GM23338 (cell line): ENCODE measurements at regions not wholly inside any gene's neighbourhood (a gene's known extent, or its start where the extent isn't known, plus 50 kb on each side); places are given as distances from the start of the nearest gene placed in this dataset.

Experiments used
- ATAC-seq: fragments of 200-7000 bp; cut with Tn5 transposase; 3 replicates; pipeline ENCODE4 v1.9.1; 2020
- DNase-seq: peaks from one replicate; pipeline ENCODE4 v3.0.0-alpha.2; 2015; ENCODE audit warnings: low spot score
- H2AFZ ChIP-seq: fragments of 200-600 bp; sonication (generic); 2 replicates; pipeline ENCODE4 v1.8.0; 2016; ENCODE audit warnings: antibody characterized with exemption, mild to moderate bottlenecking, moderate library complexity
- H3F3A ChIP-seq: fragments of 200-600 bp; sonication (generic); replicated peaks from 2 replicates; pipeline ENCODE4 v1.8.0; 2017; ENCODE audit warnings: antibody characterized with exemption, mixed run types, low read depth
- H3K27ac ChIP-seq: fragments of 200-600 bp; sonication (generic); 2 replicates; pipeline ENCODE4 v1.6.1; 2016; ENCODE audit warnings: low read depth
- H3K27me3 ChIP-seq: fragments of 200-600 bp; sonication (generic); 2 replicates; pipeline ENCODE4 v1.8.0; 2016; ENCODE audit warnings: mild to moderate bottlenecking, mixed run types, moderate library complexity; ENCODE audit not compliant: insufficient read depth
- H3K36me3 ChIP-seq: fragments of 200-600 bp; sonication (generic); 2 replicates; pipeline ENCODE4 v1.8.0; 2016; ENCODE audit warnings: mild to moderate bottlenecking; ENCODE audit not compliant: insufficient read depth
- H3K4me1 ChIP-seq: fragments of 200-600 bp; sonication (generic); 2 replicates; pipeline ENCODE4 v1.8.0; 2016; ENCODE audit warnings: mild to moderate bottlenecking, moderate library complexity; ENCODE audit not compliant: insufficient read depth
- H3K4me2 ChIP-seq: fragments of 200-600 bp; sonication (generic); 2 replicates; pipeline ENCODE4 v1.7.1; 2017; ENCODE audit warnings: mixed run types
- H3K4me3 ChIP-seq: fragments of 200-600 bp; sonication (generic); 2 replicates; pipeline ENCODE4 v1.6.1; 2016; ENCODE audit warnings: mixed run types
- H3K79me2 ChIP-seq: fragments of 200-600 bp; sonication (generic); replicated peaks from 2 replicates; pipeline ENCODE4 v1.8.0; 2017; ENCODE audit warnings: mild to moderate bottlenecking; ENCODE audit not compliant: insufficient read depth
- H3K9me2 ChIP-seq: fragments of 200-600 bp; sonication (generic); 2 replicates; pipeline ENCODE4 v1.8.0; 2017; ENCODE audit not compliant: insufficient read depth
- H4K20me1 ChIP-seq: fragments of 200-600 bp; sonication (generic); replicated peaks from 2 replicates; pipeline ENCODE4 v1.8.0; 2017; ENCODE audit warnings: mild to moderate bottlenecking; ENCODE audit not compliant: insufficient read depth
- H3K27ac Mint-ChIP-seq: 2 replicates; pipeline ENCODE4 v1.8.0; 2020; ENCODE audit warnings: inconsistent platforms, mild to moderate bottlenecking, moderate library complexity, mixed read lengths
- H3K27me3 Mint-ChIP-seq: 3 replicates; pipeline ENCODE4 v1.8.0; 2022; ENCODE audit warnings: low read depth, mild to moderate bottlenecking, moderate library complexity, mixed read lengths, inconsistent platforms; ENCODE audit not compliant: insufficient read depth, poor library complexity
- H3K36me3 Mint-ChIP-seq: 3 replicates; pipeline ENCODE4 v1.8.0; 2021; ENCODE audit warnings: low read depth, mild to moderate bottlenecking, inconsistent platforms, moderate library complexity, mixed read lengths
- H3K4me1 Mint-ChIP-seq: 3 replicates; pipeline ENCODE4 v1.8.0; 2020; ENCODE audit warnings: mild to moderate bottlenecking, inconsistent platforms, mixed read lengths
- H3K4me3 Mint-ChIP-seq: 3 replicates; pipeline ENCODE4 v1.8.0; 2021; ENCODE audit warnings: moderate library complexity, mild to moderate bottlenecking, inconsistent platforms, mixed read lengths
- H3K9me3 Mint-ChIP-seq: 3 replicates; pipeline ENCODE4 v1.8.0; 2020; ENCODE audit warnings: moderate library complexity, mild to moderate bottlenecking, inconsistent platforms, mixed read lengths
- EZH2 ChIP-seq: fragments of 200-600 bp; sonication (generic); IDR thresholded peaks from one replicate; pipeline ENCODE4 v1.8.0; 2017; ENCODE audit warnings: antibody characterized with exemption, mild to moderate bottlenecking, low read depth; ENCODE audit not compliant: unreplicated experiment
- POLR2AphosphoS5 ChIP-seq: IDR thresholded peaks from 2 replicates; pipeline ENCODE4 v1.6.1; 2016; ENCODE audit warnings: antibody characterized with exemption, low read depth
- STAT1 ChIP-seq: IDR thresholded peaks from one replicate; pipeline ENCODE4 v1.6.1; 2016; ENCODE audit warnings: antibody characterized with exemption; ENCODE audit not compliant: unreplicated experiment
- ZNF114 ChIP-seq: fragments of 250-450 bp; sonication (Bioruptor Pico); IDR thresholded peaks from 2 replicates; pipeline ENCODE4 v1.5.0; 2020; ENCODE audit warnings: mild to moderate bottlenecking, moderate library complexity
- ZNF331 ChIP-seq: fragments of 250-450 bp; sonication (Bioruptor Pico); IDR thresholded peaks from 2 replicates; pipeline ENCODE4 v1.5.0; 2020; ENCODE audit warnings: low read depth, mild to moderate bottlenecking, moderate library complexity
- TF ChIP-seq, protein P1 (sequence below), 2 experiments: fragments of 200-600 bp in 1 of 2; sonication (generic) in 1 of 2; conservative IDR thresholded peaks; 2 replicates each; pipeline versions ENCODE4 v1.5.1 to v1.6.1; 2016 to 2017; ENCODE audit warnings: antibody characterized with exemption in 2 of 2, low read depth in 2 of 2, mild to moderate bottlenecking in 2 of 2, moderate library complexity in 1 of 2
- TF ChIP-seq, protein P2 (sequence below): IDR thresholded peaks from one replicate; pipeline ENCODE4 v1.6.1; 2018; ENCODE audit warnings: antibody characterized with exemption; ENCODE audit not compliant: unreplicated experiment

DNA sequence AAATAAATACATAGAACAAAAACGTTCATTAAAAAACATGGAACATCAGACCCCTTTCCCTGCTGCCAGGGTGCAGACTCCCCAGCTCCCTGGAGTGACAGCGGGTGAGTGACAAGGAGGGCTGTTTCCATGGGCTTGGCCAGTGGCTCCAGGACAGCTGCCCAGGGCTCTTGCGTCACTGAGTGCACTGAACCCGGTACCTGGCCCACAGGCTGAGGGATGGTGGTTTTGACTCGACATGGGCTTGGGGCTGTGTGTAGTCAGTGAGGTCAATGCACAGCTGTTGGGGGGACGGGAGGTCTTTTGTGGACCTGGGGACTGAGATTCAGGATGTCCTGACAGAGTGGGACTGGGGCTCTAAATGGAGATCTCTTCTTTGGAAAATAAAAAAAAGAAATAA lies 142.1 kb upstream of the B3GAT1 start:
- no peaks in the 10 kb centered on the region for H3K4me1 ChIP-seq
- H2AFZ ChIP-seq: no peak overlapping the region
- H3K9me2 ChIP-seq: 0 out of 2 replicates have a peak, but pooled peaks cover 4% of the 10 kb centered on the region
- H3K27me3 Mint-ChIP-seq: peaks cover 12% of the 10 kb centered on the region
- no peak overlapping the region for H3K27ac ChIP-seq
- H4K20me1 ChIP-seq: no peaks in the 10 kb centered on the region
- H3K9me3 Mint-ChIP-seq: peaks cover 6% of the 10 kb centered on the region; the same call in 2 of the 3 replicates
- H3K27me3 ChIP-seq: no peaks in the 10 kb centered on the region
- H3K4me1 Mint-ChIP-seq: 0 out of 3 replicates have a peak, but pooled peaks cover 2% of the 10 kb centered on the region
- no peaks in the 10 kb centered on the region for H3K79me2 ChIP-seq
- DNase-seq: no peak
- no peaks in the 10 kb centered on the region for H3K36me3 ChIP-seq
- no peak for TF ChIP-seq POLR2AphosphoS5
- no peak overlapping the region for H3K4me3 ChIP-seq
- H3K36me3 Mint-ChIP-seq: no peaks in the 10 kb centered on the region
- H3F3A ChIP-seq: no peaks in the 10 kb centered on the region
- no peak for ATAC-seq
- no peak overlapping the region for H3K27ac Mint-ChIP-seq
- H3K4me2 ChIP-seq: no peak overlapping the region
- no peak overlapping the region for H3K4me3 Mint-ChIP-seq

DNA sequence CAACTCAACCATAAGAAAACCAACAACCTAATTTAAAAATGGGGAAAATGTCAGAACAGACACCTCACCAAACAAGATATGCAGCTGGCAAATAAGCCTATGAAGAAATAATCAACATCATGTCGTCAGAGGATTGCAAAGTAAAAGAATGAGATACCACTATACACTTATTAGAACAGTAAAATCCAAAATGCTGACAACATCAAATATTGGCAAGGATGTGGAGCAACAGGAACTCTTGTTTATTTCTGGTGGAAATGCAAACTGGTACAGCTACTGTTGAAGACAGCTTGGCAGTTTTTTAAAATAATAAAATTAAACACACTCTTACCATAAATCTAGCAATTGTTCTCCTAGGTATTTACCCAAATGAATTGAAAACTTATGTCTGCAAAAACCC lies 140.7 kb upstream of the B3GAT1 start:
- H3K4me1 Mint-ChIP-seq: no peaks in the 10 kb centered on the region
- no peaks in the 10 kb centered on the region for H3K36me3 Mint-ChIP-seq
- H3K27ac Mint-ChIP-seq: no peak overlapping the region
- Histone ChIP-seq H3K27me3 (no peaks in the 10 kb centered on the region), H3K4me1 (no peaks in the 10 kb centered on the region), H3K4me2 (no peak overlapping the region), H4K20me1 (no peaks in the 10 kb centered on the region), H3K36me3 (no peaks in the 10 kb centered on the region), H2AFZ (no peak overlapping the region), H3K79me2 (no peaks in the 10 kb centered on the region), H3K4me3 (no peak overlapping the region), H3F3A (no peaks in the 10 kb centered on the region), H3K27ac (no peak overlapping the region), H3K9me2 (0 out of 2 replicates have a peak, but pooled peaks cover 4% of the 10 kb centered on the region)
- DNase-seq (no peak), ATAC-seq (no peak)
- H3K4me3 Mint-ChIP-seq: no peak overlapping the region
- peaks cover 11% of the 10 kb centered on the region for H3K27me3 Mint-ChIP-seq
- TF ChIP-seq ZNF331 (CRISPR knock-in tag) (no peak), STAT1 (no peak)
- TF ChIP-seq, protein P1, sequence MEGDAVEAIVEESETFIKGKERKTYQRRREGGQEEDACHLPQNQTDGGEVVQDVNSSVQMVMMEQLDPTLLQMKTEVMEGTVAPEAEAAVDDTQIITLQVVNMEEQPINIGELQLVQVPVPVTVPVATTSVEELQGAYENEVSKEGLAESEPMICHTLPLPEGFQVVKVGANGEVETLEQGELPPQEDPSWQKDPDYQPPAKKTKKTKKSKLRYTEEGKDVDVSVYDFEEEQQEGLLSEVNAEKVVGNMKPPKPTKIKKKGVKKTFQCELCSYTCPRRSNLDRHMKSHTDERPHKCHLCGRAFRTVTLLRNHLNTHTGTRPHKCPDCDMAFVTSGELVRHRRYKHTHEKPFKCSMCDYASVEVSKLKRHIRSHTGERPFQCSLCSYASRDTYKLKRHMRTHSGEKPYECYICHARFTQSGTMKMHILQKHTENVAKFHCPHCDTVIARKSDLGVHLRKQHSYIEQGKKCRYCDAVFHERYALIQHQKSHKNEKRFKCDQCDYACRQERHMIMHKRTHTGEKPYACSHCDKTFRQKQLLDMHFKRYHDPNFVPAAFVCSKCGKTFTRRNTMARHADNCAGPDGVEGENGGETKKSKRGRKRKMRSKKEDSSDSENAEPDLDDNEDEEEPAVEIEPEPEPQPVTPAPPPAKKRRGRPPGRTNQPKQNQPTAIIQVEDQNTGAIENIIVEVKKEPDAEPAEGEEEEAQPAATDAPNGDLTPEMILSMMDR (conservative IDR thresholded peaks at IDR 0.05; ENCODE audit: low read depth in 2 of 2): no peak
- peaks cover 6% of the 10 kb centered on the region; the same call in 2 of the 3 replicates for H3K9me3 Mint-ChIP-seq

DNA sequence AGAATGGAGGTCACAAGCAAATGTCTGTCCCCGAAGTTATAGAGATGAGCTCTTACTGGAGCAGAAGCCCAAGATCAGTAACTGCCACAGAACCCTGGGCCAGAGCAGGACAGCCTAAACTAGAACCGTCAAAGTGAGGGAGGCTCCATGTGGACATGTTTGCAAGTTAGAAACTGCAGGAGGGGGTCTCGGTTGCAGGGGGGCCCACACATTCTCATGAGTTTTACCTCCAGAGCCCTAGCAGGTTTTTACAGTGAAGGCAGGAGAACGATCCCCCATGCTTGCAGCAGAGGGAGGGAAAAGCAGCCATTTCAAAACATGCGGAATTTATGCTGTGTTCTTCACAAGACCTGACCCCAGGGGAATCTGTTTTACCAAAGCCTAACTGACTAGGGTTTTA lies 133.5 kb upstream of the B3GAT1 start:
- ATAC-seq (no peak), DNase-seq (no peak)
- Histone ChIP-seq H3F3A (no peaks in the 10 kb centered on the region), H2AFZ (no peak overlapping the region), H3K4me1 (no peaks in the 10 kb centered on the region), H3K36me3 (no peaks in the 10 kb centered on the region), H3K4me2 (no peak overlapping the region), H3K9me2 (0 out of 2 replicates have a peak, but pooled peaks cover 3% of the 10 kb centered on the region), H3K27ac (no peak overlapping the region), H3K79me2 (no peaks in the 10 kb centered on the region), H3K4me3 (no peak overlapping the region), H4K20me1 (no peaks in the 10 kb centered on the region), H3K27me3 (no peaks in the 10 kb centered on the region)
- H3K27me3 Mint-ChIP-seq: peaks cover 3% of the 10 kb centered on the region
- H3K9me3 Mint-ChIP-seq: peaks cover 8% of the 10 kb centered on the region; the same call in 2 of the 3 replicates
- no peak overlapping the region for H3K27ac Mint-ChIP-seq
- no peak overlapping the region for H3K4me3 Mint-ChIP-seq
- H3K4me1 Mint-ChIP-seq: peaks cover 11% of the 10 kb centered on the region; the same call in 2 of the 3 replicates
- H3K36me3 Mint-ChIP-seq: no peaks in the 10 kb centered on the region
- TF ChIP-seq ZNF331 (CRISPR knock-in tag) (no peak), POLR2AphosphoS5 (no peak), STAT1 (no peak), ZNF114 (CRISPR knock-in tag) (no peak), EZH2 (no peak)
- TF ChIP-seq, protein P2, sequence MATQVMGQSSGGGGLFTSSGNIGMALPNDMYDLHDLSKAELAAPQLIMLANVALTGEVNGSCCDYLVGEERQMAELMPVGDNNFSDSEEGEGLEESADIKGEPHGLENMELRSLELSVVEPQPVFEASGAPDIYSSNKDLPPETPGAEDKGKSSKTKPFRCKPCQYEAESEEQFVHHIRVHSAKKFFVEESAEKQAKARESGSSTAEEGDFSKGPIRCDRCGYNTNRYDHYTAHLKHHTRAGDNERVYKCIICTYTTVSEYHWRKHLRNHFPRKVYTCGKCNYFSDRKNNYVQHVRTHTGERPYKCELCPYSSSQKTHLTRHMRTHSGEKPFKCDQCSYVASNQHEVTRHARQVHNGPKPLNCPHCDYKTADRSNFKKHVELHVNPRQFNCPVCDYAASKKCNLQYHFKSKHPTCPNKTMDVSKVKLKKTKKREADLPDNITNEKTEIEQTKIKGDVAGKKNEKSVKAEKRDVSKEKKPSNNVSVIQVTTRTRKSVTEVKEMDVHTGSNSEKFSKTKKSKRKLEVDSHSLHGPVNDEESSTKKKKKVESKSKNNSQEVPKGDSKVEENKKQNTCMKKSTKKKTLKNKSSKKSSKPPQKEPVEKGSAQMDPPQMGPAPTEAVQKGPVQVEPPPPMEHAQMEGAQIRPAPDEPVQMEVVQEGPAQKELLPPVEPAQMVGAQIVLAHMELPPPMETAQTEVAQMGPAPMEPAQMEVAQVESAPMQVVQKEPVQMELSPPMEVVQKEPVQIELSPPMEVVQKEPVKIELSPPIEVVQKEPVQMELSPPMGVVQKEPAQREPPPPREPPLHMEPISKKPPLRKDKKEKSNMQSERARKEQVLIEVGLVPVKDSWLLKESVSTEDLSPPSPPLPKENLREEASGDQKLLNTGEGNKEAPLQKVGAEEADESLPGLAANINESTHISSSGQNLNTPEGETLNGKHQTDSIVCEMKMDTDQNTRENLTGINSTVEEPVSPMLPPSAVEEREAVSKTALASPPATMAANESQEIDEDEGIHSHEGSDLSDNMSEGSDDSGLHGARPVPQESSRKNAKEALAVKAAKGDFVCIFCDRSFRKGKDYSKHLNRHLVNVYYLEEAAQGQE: no peak
- TF ChIP-seq, protein P1 (conservative IDR thresholded peaks at IDR 0.05; ENCODE audit: low read depth in 2 of 2): no peak
